Endothelial cell of umbilical vein (primary cell): ENCODE measurements at regions not wholly inside any gene's neighbourhood (a gene's known extent, or its start where the extent isn't known, plus 50 kb on each side); places are given as distances from the start of the nearest gene placed in this dataset.

ENCODE experiments used
- BruUV-seq: library from RNA; stranded (reverse); fragments of 400-500 nt; replicated peaks from 2 replicates; lab custom pipeline; 2021; lab: Mats Ljungman, UMichigan
- CTCF ChIA-PET: fragments of 300-600, 350-600 bp; sonication (Branson Sonifier 250); formaldehyde crosslinking; loops from one replicate; lab custom pipeline; 2021; ENCODE audit warnings: antibody characterized with exemption, inconsistent platforms; lab: Charles Lee
- POLR2A ChIA-PET: fragments of 300-600, 350-600 bp; sonication (Branson Sonifier 250); formaldehyde crosslinking; loops from one replicate; lab custom pipeline; 2021; ENCODE audit warnings: antibody characterized with exemption, inconsistent platforms; lab: Charles Lee
- DNase-seq: peaks from one replicate; pipeline ENCODE4 v3.0.0-alpha.2; 2011; ENCODE audit warnings: low read depth, low spot score
- FAIRE-seq: peaks from 2 replicates; lab custom pipeline; 2011; peaks lifted over from hg19 to GRCh38; lab: Jason Lieb, UNC
- H2AFZ ChIP-seq: 2 replicates; pipeline ENCODE4 v1.6.0; 2012; ENCODE audit warnings: low read depth, low read length, control low read depth, inconsistent platforms
- H3K27ac ChIP-seq: 2 replicates; pipeline ENCODE4 v1.5.1; 2011; ENCODE audit warnings: low read depth, mild to moderate bottlenecking, control low read depth, low read length, moderate library complexity; ENCODE audit not compliant: insufficient read depth
- H3K27me3 ChIP-seq, 2 experiments: 2 replicates each; pipeline versions ENCODE4 v1.6.0 to v1.6.1; 2011; ENCODE audit warnings: low read length in 2 of 2, mixed read lengths in 1 of 2; ENCODE audit not compliant: control insufficient read depth in 2 of 2, insufficient read depth in 2 of 2
- H3K36me3 ChIP-seq, 2 experiments: 2 replicates in 1 of 2; 3 replicates in 1 of 2; pipeline ENCODE4 v1.5.1; 2011; ENCODE audit warnings: low read length in 2 of 2, mild to moderate bottlenecking in 1 of 2, moderate library complexity in 1 of 2; ENCODE audit not compliant: control insufficient read depth in 2 of 2, insufficient read depth in 2 of 2; ENCODE audit errors: extremely low read depth in 1 of 2
- H3K4me1 ChIP-seq: 3 replicates; pipeline ENCODE4 v1.5.1; 2011; ENCODE audit warnings: mild to moderate bottlenecking, low read length; ENCODE audit not compliant: control insufficient read depth, insufficient read depth; ENCODE audit errors: extremely low read depth
- H3K4me2 ChIP-seq: 2 replicates; pipeline ENCODE4 v1.6.1; 2011; ENCODE audit warnings: low read length, control low read depth, mixed read lengths; ENCODE audit not compliant: insufficient read depth
- H3K4me3 ChIP-seq, 3 experiments: fragments of 200-600 bp in 1 of 3; sonication (generic), shearing (Covaris generic) in 1 of 3; replicated peaks in 1 of 3; 2 replicates each; pipeline ENCODE4 v1.5.1; 2011 to 2016; ENCODE audit warnings: control low read depth in 3 of 3, low read length in 3 of 3, mild to moderate bottlenecking in 2 of 3, inconsistent platforms in 1 of 3, low read depth in 1 of 3, moderate library complexity in 1 of 3; ENCODE audit not compliant: insufficient read depth in 1 of 3
- H3K79me2 ChIP-seq: 2 replicates; pipeline ENCODE4 v1.6.0; 2012; ENCODE audit warnings: low read length, inconsistent platforms; ENCODE audit not compliant: control insufficient read depth, insufficient read depth
- H3K9ac ChIP-seq: replicated peaks from 2 replicates; pipeline ENCODE3; 2011; ENCODE audit warnings: low read length, control low read depth; ENCODE audit not compliant: insufficient read depth; ENCODE audit errors: extremely low read depth
- H3K9me1 ChIP-seq: replicated peaks from 3 replicates; pipeline ENCODE4 v1.6.0; 2011; ENCODE audit warnings: mild to moderate bottlenecking, low read length; ENCODE audit not compliant: control insufficient read depth, insufficient read depth; ENCODE audit errors: extremely low read depth
- H3K9me3 ChIP-seq: replicated peaks from 2 replicates; pipeline ENCODE4 v1.5.1; 2012; ENCODE audit warnings: low read length, inconsistent platforms; ENCODE audit not compliant: control insufficient read depth, insufficient read depth
- H4K20me1 ChIP-seq: replicated peaks from 2 replicates; pipeline ENCODE3; 2011; ENCODE audit warnings: mild to moderate bottlenecking, low read length; ENCODE audit not compliant: control insufficient read depth, insufficient read depth; ENCODE audit errors: extremely low read depth
- CTCF ChIP-seq, 2 donors: IDR thresholded peaks; 1 replicate in 1 of 2; 2 replicates in 1 of 2; pipeline ENCODE4 v1.5.1; 2011; ENCODE audit warnings: low read length in 2 of 2, mild to moderate bottlenecking in 2 of 2, moderate library complexity in 2 of 2, control low read depth in 1 of 2, inconsistent platforms in 1 of 2, low read depth in 1 of 2; ENCODE audit not compliant: insufficient read depth in 1 of 2; ENCODE audit errors: extremely low read depth in 1 of 2
- EZH2 ChIP-seq: IDR thresholded peaks from 2 replicates; pipeline ENCODE4 v1.6.1; 2012; ENCODE audit warnings: borderline replicate concordance, low read depth, mild to moderate bottlenecking, moderate library complexity, low read length, inconsistent platforms; ENCODE audit not compliant: severe bottlenecking
- FOS ChIP-seq: IDR thresholded peaks from 2 replicates; pipeline ENCODE4 v1.6.1; 2011; ENCODE audit warnings: mild to moderate bottlenecking, low read length, moderate library complexity, borderline replicate concordance; ENCODE audit not compliant: insufficient read depth
- GATA2 ChIP-seq: IDR thresholded peaks from 2 replicates; pipeline ENCODE4 v1.7.0; 2011; ENCODE audit warnings: low read depth, mild to moderate bottlenecking, moderate library complexity, mixed read lengths, low read length; ENCODE audit not compliant: insufficient read length, insufficient read depth
- JUN ChIP-seq: IDR thresholded peaks from 2 replicates; pipeline ENCODE4 v1.6.1; 2011; ENCODE audit warnings: borderline replicate concordance, low read depth; ENCODE audit not compliant: insufficient read length, insufficient read depth
- MAX ChIP-seq: IDR thresholded peaks from 2 replicates; pipeline ENCODE4 v1.6.1; 2011; ENCODE audit not compliant: insufficient read depth, insufficient read length
- MYC ChIP-seq: IDR thresholded peaks from one replicate; pipeline ENCODE4 v1.6.1; 2011; ENCODE audit warnings: mild to moderate bottlenecking, low read depth, low read length
- POLR2A ChIP-seq: IDR thresholded peaks from 2 replicates; pipeline ENCODE4 v1.6.1; 2012; ENCODE audit warnings: low read depth, mild to moderate bottlenecking, control low read depth, low read length
- POLR2AphosphoS5 ChIP-seq: IDR thresholded peaks from 2 replicates; pipeline ENCODE4 v1.6.1; 2012; ENCODE audit warnings: low read depth, mild to moderate bottlenecking, control low read depth, low read length, moderate library complexity; ENCODE audit not compliant: insufficient read depth
- dilution Hi-C: fragments of 300-500 bp; cut with MboI; formaldehyde crosslinking; loops from one replicate; pipeline ENCODE4 v1.15.0; 2019; ENCODE audit warnings: low sequenced_read_pairs; ENCODE audit not compliant: extremely low pct_ligation_motif_present
- intact Hi-C: fragments of 100-400 bp; cut with micrococcal nuclease; formaldehyde crosslinking; loops from one replicate; pipeline ENCODE4 v1.10.0; 2022

- DNase-seq (no peak), FAIRE-seq (no peak)
- ChIA-PET CTCF (no interaction called here), POLR2A (no interaction called here)
- Histone ChIP-seq H3K4me3 (no peak overlapping the region), H3K79me2 (no peaks in the 10 kb centered on the region), H3K4me1 (no peaks in the 10 kb centered on the region), H3K9me1 (no peaks in the 10 kb centered on the region), H3K27me3 (no peaks in the 10 kb centered on the region), H3K9ac (no peak overlapping the region), H4K20me1 (no peaks in the 10 kb centered on the region), H3K27ac (no peak overlapping the region), H2AFZ (no peak overlapping the region), H3K36me3 (no peaks in the 10 kb centered on the region), H3K9me3 (no peaks in the 10 kb centered on the region), H3K4me2 (no peak overlapping the region)
- intact Hi-C loops = no loop called here
- no TSS peak for BruUV-seq
- TF ChIP-seq MYC (no peak), POLR2AphosphoS5 (no peak), JUN (no peak), POLR2A (no peak), FOS (no peak), MAX (no peak), GATA2 (no peak), CTCF (IDR thresholded peaks at IDR 0.05; ENCODE audit: extremely low read depth in 1 of 2, insufficient read depth in 1 of 2, low read depth in 1 of 2, low read length in 2 of 2) (no peak), EZH2 (no peak)
- dilution Hi-C loops = no loop called here
These were observed 232.3 kb upstream of the GMDS start for GRCh38 chr6:2477666-2478065.
